GM23338 (cell line): ENCODE measurements at regions not wholly inside any gene's neighbourhood (a gene's known extent, or its start where the extent isn't known, plus 50 kb on each side); places are given as distances from the start of the nearest gene placed in this dataset.

ENCODE experiments used
- ATAC-seq: fragments of 200-7000 bp; cut with Tn5 transposase; 3 replicates; pipeline ENCODE4 v1.9.1; 2020
- DNase-seq: peaks from one replicate; pipeline ENCODE4 v3.0.0-alpha.2; 2015; ENCODE audit warnings: low spot score
- H2AFZ ChIP-seq: fragments of 200-600 bp; sonication (generic); 2 replicates; pipeline ENCODE4 v1.8.0; 2016; ENCODE audit warnings: antibody characterized with exemption, mild to moderate bottlenecking, moderate library complexity
- H3F3A ChIP-seq: fragments of 200-600 bp; sonication (generic); replicated peaks from 2 replicates; pipeline ENCODE4 v1.8.0; 2017; ENCODE audit warnings: antibody characterized with exemption, mixed run types, low read depth
- H3K27ac ChIP-seq: fragments of 200-600 bp; sonication (generic); 2 replicates; pipeline ENCODE4 v1.6.1; 2016; ENCODE audit warnings: low read depth
- H3K27me3 ChIP-seq: fragments of 200-600 bp; sonication (generic); 2 replicates; pipeline ENCODE4 v1.8.0; 2016; ENCODE audit warnings: mild to moderate bottlenecking, mixed run types, moderate library complexity; ENCODE audit not compliant: insufficient read depth
- H3K36me3 ChIP-seq: fragments of 200-600 bp; sonication (generic); 2 replicates; pipeline ENCODE4 v1.8.0; 2016; ENCODE audit warnings: mild to moderate bottlenecking; ENCODE audit not compliant: insufficient read depth
- H3K4me1 ChIP-seq: fragments of 200-600 bp; sonication (generic); 2 replicates; pipeline ENCODE4 v1.8.0; 2016; ENCODE audit warnings: mild to moderate bottlenecking, moderate library complexity; ENCODE audit not compliant: insufficient read depth
- H3K4me2 ChIP-seq: fragments of 200-600 bp; sonication (generic); 2 replicates; pipeline ENCODE4 v1.7.1; 2017; ENCODE audit warnings: mixed run types
- H3K4me3 ChIP-seq: fragments of 200-600 bp; sonication (generic); 2 replicates; pipeline ENCODE4 v1.6.1; 2016; ENCODE audit warnings: mixed run types
- H3K79me2 ChIP-seq: fragments of 200-600 bp; sonication (generic); replicated peaks from 2 replicates; pipeline ENCODE4 v1.8.0; 2017; ENCODE audit warnings: mild to moderate bottlenecking; ENCODE audit not compliant: insufficient read depth
- H3K9me2 ChIP-seq: fragments of 200-600 bp; sonication (generic); 2 replicates; pipeline ENCODE4 v1.8.0; 2017; ENCODE audit not compliant: insufficient read depth
- H4K20me1 ChIP-seq: fragments of 200-600 bp; sonication (generic); replicated peaks from 2 replicates; pipeline ENCODE4 v1.8.0; 2017; ENCODE audit warnings: mild to moderate bottlenecking; ENCODE audit not compliant: insufficient read depth
- H3K27ac Mint-ChIP-seq: 2 replicates; pipeline ENCODE4 v1.8.0; 2020; ENCODE audit warnings: inconsistent platforms, mild to moderate bottlenecking, moderate library complexity, mixed read lengths
- H3K27me3 Mint-ChIP-seq: 3 replicates; pipeline ENCODE4 v1.8.0; 2022; ENCODE audit warnings: low read depth, mild to moderate bottlenecking, moderate library complexity, mixed read lengths, inconsistent platforms; ENCODE audit not compliant: insufficient read depth, poor library complexity
- H3K36me3 Mint-ChIP-seq: 3 replicates; pipeline ENCODE4 v1.8.0; 2021; ENCODE audit warnings: low read depth, mild to moderate bottlenecking, inconsistent platforms, moderate library complexity, mixed read lengths
- H3K4me1 Mint-ChIP-seq: 3 replicates; pipeline ENCODE4 v1.8.0; 2020; ENCODE audit warnings: mild to moderate bottlenecking, inconsistent platforms, mixed read lengths
- H3K4me3 Mint-ChIP-seq: 3 replicates; pipeline ENCODE4 v1.8.0; 2021; ENCODE audit warnings: moderate library complexity, mild to moderate bottlenecking, inconsistent platforms, mixed read lengths
- H3K9me3 Mint-ChIP-seq: 3 replicates; pipeline ENCODE4 v1.8.0; 2020; ENCODE audit warnings: moderate library complexity, mild to moderate bottlenecking, inconsistent platforms, mixed read lengths
- CREB1 ChIP-seq: fragments of 250-450 bp; sonication (Bioruptor Pico); IDR thresholded peaks from 2 replicates; pipeline ENCODE4 v1.5.0; 2020; ENCODE audit warnings: low read depth, mild to moderate bottlenecking, moderate library complexity
- CTCF ChIP-seq, 2 experiments: fragments of 200-600 bp in 1 of 2; sonication (generic) in 1 of 2; conservative IDR thresholded peaks; 2 replicates each; pipeline versions ENCODE4 v1.5.1 to v1.6.1; 2016 to 2017; ENCODE audit warnings: antibody characterized with exemption in 2 of 2, low read depth in 2 of 2, mild to moderate bottlenecking in 2 of 2, moderate library complexity in 1 of 2
- ETS1 ChIP-seq: IDR thresholded peaks from 2 replicates; pipeline ENCODE4 v1.6.1; 2016; ENCODE audit warnings: antibody characterized with exemption
- EZH2phosphoT487 ChIP-seq: fragments of 200-600 bp; sonication (generic); IDR thresholded peaks from one replicate; pipeline ENCODE4 v1.8.1; 2018; ENCODE audit warnings: antibody characterized with exemption; ENCODE audit not compliant: unreplicated experiment
- JUNB ChIP-seq: IDR thresholded peaks from one replicate; pipeline ENCODE4 v1.6.1; 2016; ENCODE audit warnings: antibody characterized with exemption; ENCODE audit not compliant: unreplicated experiment
- REST ChIP-seq: IDR thresholded peaks from one replicate; pipeline ENCODE4 v1.6.1; 2018; ENCODE audit warnings: antibody characterized with exemption; ENCODE audit not compliant: unreplicated experiment
- STAT1 ChIP-seq: IDR thresholded peaks from one replicate; pipeline ENCODE4 v1.6.1; 2016; ENCODE audit warnings: antibody characterized with exemption; ENCODE audit not compliant: unreplicated experiment
- ZNF114 ChIP-seq: fragments of 250-450 bp; sonication (Bioruptor Pico); IDR thresholded peaks from 2 replicates; pipeline ENCODE4 v1.5.0; 2020; ENCODE audit warnings: mild to moderate bottlenecking, moderate library complexity
- ZNF331 ChIP-seq: fragments of 250-450 bp; sonication (Bioruptor Pico); IDR thresholded peaks from 2 replicates; pipeline ENCODE4 v1.5.0; 2020; ENCODE audit warnings: low read depth, mild to moderate bottlenecking, moderate library complexity

- no peak overlapping the region for H3K4me3 Mint-ChIP-seq
- Histone ChIP-seq H3K27me3 (no peaks in the 10 kb centered on the region), H3K9me2 (no peaks in the 10 kb centered on the region), H2AFZ (no peak overlapping the region), H3K4me3 (no peak overlapping the region), H3K4me1 (no peaks in the 10 kb centered on the region), H3K27ac (no peak overlapping the region), H4K20me1 (no peaks in the 10 kb centered on the region), H3K79me2 (no peaks in the 10 kb centered on the region), H3K4me2 (no peak overlapping the region), H3F3A (no peaks in the 10 kb centered on the region), H3K36me3 (no peaks in the 10 kb centered on the region)
- H3K36me3 Mint-ChIP-seq, result no peaks in the 10 kb centered on the region
- ATAC-seq (no peak), DNase-seq (peak; percentile 13)
- H3K27me3 Mint-ChIP-seq, result no peaks in the 10 kb centered on the region
- H3K9me3 Mint-ChIP-seq, result no peaks in the 10 kb centered on the region
- no peak overlapping the region for H3K27ac Mint-ChIP-seq
- TF ChIP-seq ZNF331 (CRISPR knock-in tag) (no peak), CTCF (conservative IDR thresholded peaks at IDR 0.05; ENCODE audit: low read depth in 2 of 2) (peak in 1 of 2 experiments; percentile 28; a peak in 2 of 4 replicates)
- H3K4me1 Mint-ChIP-seq, result peaks cover 3% of the 10 kb centered on the region; the same call in 2 of the 3 replicates
Observed at GRCh38 chrX:138150709-138151108, 560.8 kb downstream of the FGF13 start.

GRCh38 chrX:138157850-138158249, 553.7 kb downstream of the FGF13 start:
- no peaks in the 10 kb centered on the region for H3K36me3 ChIP-seq
- H3K27ac Mint-ChIP-seq, result no peak overlapping the region; the same call in 1 of the 2 replicates
- H3K9me2 ChIP-seq, result no peaks in the 10 kb centered on the region
- H3K79me2 ChIP-seq, result no peaks in the 10 kb centered on the region
- H4K20me1 ChIP-seq, result no peaks in the 10 kb centered on the region
- no peaks in the 10 kb centered on the region for H3F3A ChIP-seq
- H2AFZ ChIP-seq, result no peak overlapping the region
- ATAC-seq (no peak), DNase-seq (no peak)
- no peak overlapping the region for H3K4me3 ChIP-seq
- no peak overlapping the region for H3K4me2 ChIP-seq
- H3K27me3 ChIP-seq, result no peaks in the 10 kb centered on the region
- peaks cover 3% of the 10 kb centered on the region; the same call in 2 of the 3 replicates for H3K4me1 Mint-ChIP-seq
- TF ChIP-seq STAT1, result no peak
- TF ChIP-seq CREB1 (CRISPR knock-in tag), result no peak
- no peak for TF ChIP-seq ETS1
- no peak overlapping the region for H3K27ac ChIP-seq
- no peaks in the 10 kb centered on the region for H3K4me1 ChIP-seq
- H3K36me3 Mint-ChIP-seq, result no peaks in the 10 kb centered on the region
- H3K4me3 Mint-ChIP-seq, result no peak overlapping the region
- no peaks in the 10 kb centered on the region for H3K27me3 Mint-ChIP-seq
- H3K9me3 Mint-ChIP-seq, result no peaks in the 10 kb centered on the region

- ATAC-seq, result peak; percentile 65
- H3K36me3 Mint-ChIP-seq, result no peaks in the 10 kb centered on the region
- no peak overlapping the region for H3K4me2 ChIP-seq
Observed at GRCh38 chrX:138191998-138192397, 519.5 kb downstream of the FGF13 start.

More at GRCh38 chrX:138191998-138192397, 519.5 kb downstream of the FGF13 start:
- no peak overlapping the region for H3K4me3 ChIP-seq
- H3K27ac ChIP-seq, result no peak overlapping the region
- H3K27me3 ChIP-seq, result no peaks in the 10 kb centered on the region
- no peak overlapping the region for H3K27ac Mint-ChIP-seq
- H3K79me2 ChIP-seq, result no peaks in the 10 kb centered on the region
- H3K27me3 Mint-ChIP-seq, result no peaks in the 10 kb centered on the region
- no peaks in the 10 kb centered on the region for H3K36me3 ChIP-seq
- no peaks in the 10 kb centered on the region for H3K4me1 Mint-ChIP-seq
- no peaks in the 10 kb centered on the region for H3K4me1 ChIP-seq
- no peak overlapping the region for H2AFZ ChIP-seq
- peak; percentile 61 for DNase-seq
- H3K9me2 ChIP-seq, result no peaks in the 10 kb centered on the region
- no peaks in the 10 kb centered on the region for H4K20me1 ChIP-seq
- no peaks in the 10 kb centered on the region for H3F3A ChIP-seq
- TF ChIP-seq CTCF (conservative IDR thresholded peaks at IDR 0.05; ENCODE audit: low read depth in 2 of 2) (peak; percentile 80 to 81), REST (no peak), JUNB (no peak), EZH2phosphoT487 (no peak), CREB1 (CRISPR knock-in tag) (no peak), STAT1 (no peak), ZNF114 (CRISPR knock-in tag) (no peak), ETS1 (no peak)
- no peak overlapping the region for H3K4me3 Mint-ChIP-seq
- no peaks in the 10 kb centered on the region for H3K9me3 Mint-ChIP-seq
